ENCODE measurements at regions not wholly inside any gene's neighbourhood (a gene's known extent, or its start where the extent isn't known, plus 50 kb on each side); places are given as distances from the start of the nearest gene placed in this dataset.

- TF ChIP-seq, protein P1, sequence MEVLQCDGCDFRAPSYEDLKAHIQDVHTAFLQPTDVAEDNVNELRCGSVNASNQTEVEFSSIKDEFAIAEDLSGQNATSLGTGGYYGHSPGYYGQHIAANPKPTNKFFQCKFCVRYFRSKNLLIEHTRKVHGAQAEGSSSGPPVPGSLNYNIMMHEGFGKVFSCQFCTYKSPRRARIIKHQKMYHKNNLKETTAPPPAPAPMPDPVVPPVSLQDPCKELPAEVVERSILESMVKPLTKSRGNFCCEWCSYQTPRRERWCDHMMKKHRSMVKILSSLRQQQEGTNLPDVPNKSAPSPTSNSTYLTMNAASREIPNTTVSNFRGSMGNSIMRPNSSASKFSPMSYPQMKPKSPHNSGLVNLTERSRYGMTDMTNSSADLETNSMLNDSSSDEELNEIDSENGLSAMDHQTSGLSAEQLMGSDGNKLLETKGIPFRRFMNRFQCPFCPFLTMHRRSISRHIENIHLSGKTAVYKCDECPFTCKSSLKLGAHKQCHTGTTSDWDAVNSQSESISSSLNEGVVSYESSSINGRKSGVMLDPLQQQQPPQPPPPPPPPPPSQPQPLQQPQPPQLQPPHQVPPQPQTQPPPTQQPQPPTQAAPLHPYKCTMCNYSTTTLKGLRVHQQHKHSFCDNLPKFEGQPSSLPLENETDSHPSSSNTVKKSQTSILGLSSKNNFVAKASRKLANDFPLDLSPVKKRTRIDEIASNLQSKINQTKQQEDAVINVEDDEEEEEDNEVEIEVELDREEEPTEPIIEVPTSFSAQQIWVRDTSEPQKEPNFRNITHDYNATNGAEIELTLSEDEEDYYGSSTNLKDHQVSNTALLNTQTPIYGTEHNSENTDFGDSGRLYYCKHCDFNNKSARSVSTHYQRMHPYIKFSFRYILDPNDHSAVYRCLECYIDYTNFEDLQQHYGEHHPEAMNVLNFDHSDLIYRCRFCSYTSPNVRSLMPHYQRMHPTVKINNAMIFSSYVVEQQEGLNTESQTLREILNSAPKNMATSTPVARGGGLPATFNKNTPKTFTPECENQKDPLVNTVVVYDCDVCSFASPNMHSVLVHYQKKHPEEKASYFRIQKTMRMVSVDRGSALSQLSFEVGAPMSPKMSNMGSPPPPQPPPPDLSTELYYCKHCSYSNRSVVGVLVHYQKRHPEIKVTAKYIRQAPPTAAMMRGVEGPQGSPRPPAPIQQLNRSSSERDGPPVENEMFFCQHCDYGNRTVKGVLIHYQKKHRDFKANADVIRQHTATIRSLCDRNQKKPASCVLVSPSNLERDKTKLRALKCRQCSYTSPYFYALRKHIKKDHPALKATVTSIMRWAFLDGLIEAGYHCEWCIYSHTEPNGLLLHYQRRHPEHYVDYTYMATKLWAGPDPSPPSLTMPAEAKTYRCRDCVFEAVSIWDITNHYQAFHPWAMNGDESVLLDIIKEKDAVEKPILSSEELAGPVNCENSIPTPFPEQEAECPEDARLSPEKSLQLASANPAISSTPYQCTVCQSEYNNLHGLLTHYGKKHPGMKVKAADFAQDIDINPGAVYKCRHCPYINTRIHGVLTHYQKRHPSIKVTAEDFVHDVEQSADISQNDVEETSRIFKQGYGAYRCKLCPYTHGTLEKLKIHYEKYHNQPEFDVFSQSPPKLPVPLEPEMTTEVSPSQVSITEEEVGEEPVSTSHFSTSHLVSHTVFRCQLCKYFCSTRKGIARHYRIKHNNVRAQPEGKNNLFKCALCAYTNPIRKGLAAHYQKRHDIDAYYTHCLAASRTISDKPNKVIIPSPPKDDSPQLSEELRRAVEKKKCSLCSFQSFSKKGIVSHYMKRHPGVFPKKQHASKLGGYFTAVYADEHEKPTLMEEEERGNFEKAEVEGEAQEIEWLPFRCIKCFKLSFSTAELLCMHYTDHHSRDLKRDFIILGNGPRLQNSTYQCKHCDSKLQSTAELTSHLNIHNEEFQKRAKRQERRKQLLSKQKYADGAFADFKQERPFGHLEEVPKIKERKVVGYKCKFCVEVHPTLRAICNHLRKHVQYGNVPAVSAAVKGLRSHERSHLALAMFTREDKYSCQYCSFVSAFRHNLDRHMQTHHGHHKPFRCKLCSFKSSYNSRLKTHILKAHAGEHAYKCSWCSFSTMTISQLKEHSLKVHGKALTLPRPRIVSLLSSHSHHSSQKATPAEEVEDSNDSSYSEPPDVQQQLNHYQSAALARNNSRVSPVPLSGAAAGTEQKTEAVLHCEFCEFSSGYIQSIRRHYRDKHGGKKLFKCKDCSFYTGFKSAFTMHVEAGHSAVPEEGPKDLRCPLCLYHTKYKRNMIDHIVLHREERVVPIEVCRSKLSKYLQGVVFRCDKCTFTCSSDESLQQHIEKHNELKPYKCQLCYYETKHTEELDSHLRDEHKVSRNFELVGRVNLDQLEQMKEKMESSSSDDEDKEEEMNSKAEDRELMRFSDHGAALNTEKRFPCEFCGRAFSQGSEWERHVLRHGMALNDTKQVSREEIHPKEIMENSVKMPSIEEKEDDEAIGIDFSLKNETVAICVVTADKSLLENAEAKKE (CRISPR knock-in tag; IDR thresholded peaks at IDR 0.05): no peak
- TF ChIP-seq NANOG (IDR thresholded peaks at IDR 0.05; ENCODE audit: borderline replicate concordance) (no peak), ZNF114 (CRISPR knock-in tag; IDR thresholded peaks at IDR 0.05) (no peak)
Observed at GRCh38 chrX:34343001-34343400, 210.9 kb upstream of the FAM47A start (continued).

DNA sequence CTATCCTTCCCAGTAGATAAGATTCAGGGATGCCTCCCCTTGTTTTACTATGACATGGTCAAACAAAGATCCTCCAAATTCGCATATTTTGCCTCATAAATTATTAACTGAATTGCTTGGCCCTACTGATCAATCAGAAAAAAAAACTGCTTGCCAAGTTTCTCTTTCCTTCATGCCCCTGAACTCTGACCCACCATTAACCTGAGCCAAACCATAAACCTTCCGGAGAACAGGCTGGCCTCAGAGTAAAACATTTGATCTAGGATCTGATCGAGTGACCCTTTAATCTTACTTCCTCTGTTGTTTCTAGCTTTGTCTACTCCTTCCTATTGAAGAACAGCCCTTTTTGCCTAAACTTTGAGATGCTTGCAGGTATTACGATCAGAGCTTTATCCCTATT, 209.7 kb upstream of the FAM47A start:
- ATAC-seq (no peak), DNase-seq (ENCODE audit: low spot score) (no peak)
- Histone ChIP-seq H3K27me3 (ENCODE audit: insufficient read depth) (no peaks in the 10 kb centered on the region), H3K4me3 (no peak overlapping the region), H3K4me1 (ENCODE audit: insufficient read depth) (no peaks in the 10 kb centered on the region), H3K9me2 (ENCODE audit: insufficient read depth) (no peaks in the 10 kb centered on the region), H3K27ac (ENCODE audit: low read depth) (no peak overlapping the region), H4K20me1 (replicated peaks; ENCODE audit: insufficient read depth) (no peaks in the 10 kb centered on the region), H3K36me3 (ENCODE audit: insufficient read depth) (no peaks in the 10 kb centered on the region), H2AFZ (no peak overlapping the region), H3F3A (replicated peaks; ENCODE audit: low read depth) (no peaks in the 10 kb centered on the region), H3K4me2 (no peak overlapping the region), H3K79me2 (replicated peaks; ENCODE audit: insufficient read depth) (no peaks in the 10 kb centered on the region)
- H3K36me3 Mint-ChIP-seq (ENCODE audit: low read depth): no peaks in the 10 kb centered on the region
- no peak overlapping the region for H3K4me3 Mint-ChIP-seq
- no peaks in the 10 kb centered on the region; the same call in 2 of the 3 replicates for H3K4me1 Mint-ChIP-seq
- no peak overlapping the region for H3K27ac Mint-ChIP-seq
- no peaks in the 10 kb centered on the region for H3K27me3 Mint-ChIP-seq (ENCODE audit: insufficient read depth, low read depth, poor library complexity)
- peaks cover 3% of the 10 kb centered on the region; the same call in 1 of the 3 replicates for H3K9me3 Mint-ChIP-seq
- no peak for TF ChIP-seq EZH2 (IDR thresholded peaks at IDR 0.05; ENCODE audit: low read depth, unreplicated experiment)
- no peak for TF ChIP-seq ZNF331 (CRISPR knock-in tag; IDR thresholded peaks at IDR 0.05; ENCODE audit: low read depth)
- TF ChIP-seq, protein P1 (CRISPR knock-in tag; IDR thresholded peaks at IDR 0.05): no peak
- TF ChIP-seq NANOG (IDR thresholded peaks at IDR 0.05; ENCODE audit: borderline replicate concordance): no peak
- TF ChIP-seq CTCF (conservative IDR thresholded peaks at IDR 0.05; ENCODE audit: low read depth in 2 of 2): no peak

Data from GM23338 (cell line).